Dendritic cell treated with granulocyte-macrophage colony-stimulating factor and Interleukin-4, amounts not matched to agents 40 ng/mL and 50 ng/mL, for 4 days (primary cell): ENCODE measurements at regions not wholly inside any gene's neighbourhood (a gene's known extent, or its start where the extent isn't known, plus 50 kb on each side); places are given as distances from the start of the nearest gene placed in this dataset.

Experiments
- H3K27ac Mint-ChIP-seq: one replicate; pipeline ENCODE4 v1.8.0; 2022; ENCODE audit warnings: mild to moderate bottlenecking, mixed read lengths
- H3K27me3 Mint-ChIP-seq: one replicate; pipeline ENCODE4 v1.8.0; 2022; ENCODE audit warnings: mild to moderate bottlenecking, mixed read lengths
- H3K36me3 Mint-ChIP-seq: one replicate; pipeline ENCODE4 v1.8.0; 2022; ENCODE audit warnings: low read depth, mixed read lengths
- H3K4me1 Mint-ChIP-seq: one replicate; pipeline ENCODE4 v1.8.0; 2022; ENCODE audit warnings: low read depth, mixed read lengths
- H3K4me3 Mint-ChIP-seq: one replicate; pipeline ENCODE4 v1.8.0; 2022; ENCODE audit warnings: mild to moderate bottlenecking, moderate library complexity, mixed read lengths
- H3K9me3 Mint-ChIP-seq: one replicate; pipeline ENCODE4 v1.8.0; 2022; ENCODE audit warnings: mixed read lengths
- intact Hi-C: fragments of 100-400 bp; cut with micrococcal nuclease; formaldehyde crosslinking; loops from one replicate; pipeline ENCODE4 v1.15.0; 2022

DNA sequence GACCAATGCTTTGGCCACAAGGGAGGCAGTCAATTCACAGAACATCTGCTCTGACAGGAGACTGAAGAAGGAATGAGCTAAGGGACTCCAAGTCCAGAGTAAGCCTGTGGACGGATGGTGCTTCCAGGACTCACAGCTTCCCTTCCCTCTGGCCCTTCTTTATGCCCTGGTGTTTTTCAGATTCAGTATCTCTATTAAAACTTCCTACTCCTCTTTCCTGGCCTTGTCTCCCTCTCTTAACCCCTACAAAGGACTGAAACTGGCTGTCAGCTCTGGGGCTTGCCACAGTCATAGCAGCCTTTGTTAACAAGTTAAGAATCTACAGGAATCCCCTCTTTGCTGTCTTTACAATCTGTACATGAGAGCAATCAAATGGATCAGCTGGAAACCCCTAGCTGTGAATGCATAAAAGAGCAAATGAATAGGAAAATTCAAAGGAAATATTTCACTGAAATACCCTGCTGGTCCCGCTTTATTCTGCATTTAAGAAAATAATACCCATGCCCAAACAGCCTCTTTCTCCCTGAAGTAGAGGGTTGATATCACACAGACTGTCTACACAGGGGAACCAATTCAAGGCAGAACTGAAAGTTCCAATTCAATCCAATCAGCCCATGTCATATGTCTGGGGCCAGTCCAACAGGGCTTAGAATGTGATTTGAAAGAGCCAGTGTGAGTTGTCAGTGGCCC, 192.3 kb downstream of the MZT1 start:
- Mint-ChIP-seq H3K4me3 (no peak overlapping the region), H3K9me3 (peaks cover 29% of the 10 kb centered on the region), H3K27ac (no peak overlapping the region), H3K4me1 (no peaks in the 10 kb centered on the region), H3K36me3 (no peaks in the 10 kb centered on the region), H3K27me3 (no peaks in the 10 kb centered on the region)
- intact Hi-C loops: no loop called here

DNA sequence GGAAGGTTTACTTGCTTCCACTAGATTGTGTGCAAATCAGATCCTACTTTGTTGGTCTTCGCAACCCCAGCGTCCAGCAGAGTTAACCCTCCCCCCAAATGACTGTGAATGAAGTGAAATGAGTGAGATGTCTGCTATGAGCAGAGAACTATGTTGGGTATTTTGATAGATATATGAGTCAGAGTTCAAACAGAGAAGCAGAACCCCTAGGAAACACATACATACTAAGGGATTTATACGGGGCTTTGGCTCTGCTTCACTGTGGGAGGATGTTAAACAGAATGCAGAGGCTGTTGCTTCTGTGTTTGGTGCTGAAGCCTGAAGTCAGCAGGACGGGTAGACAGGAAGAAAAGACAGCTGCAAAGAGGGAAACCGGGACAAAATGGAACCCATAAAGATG, 197.0 kb downstream of the MZT1 start:
- no peak overlapping the region for H3K27ac Mint-ChIP-seq
- no peaks in the 10 kb centered on the region for H3K4me1 Mint-ChIP-seq
- H3K27me3 Mint-ChIP-seq: no peaks in the 10 kb centered on the region
- H3K4me3 Mint-ChIP-seq: no peak overlapping the region
- intact Hi-C loops: no loop called here
- peaks cover 29% of the 10 kb centered on the region for H3K9me3 Mint-ChIP-seq
- no peaks in the 10 kb centered on the region for H3K36me3 Mint-ChIP-seq

DNA sequence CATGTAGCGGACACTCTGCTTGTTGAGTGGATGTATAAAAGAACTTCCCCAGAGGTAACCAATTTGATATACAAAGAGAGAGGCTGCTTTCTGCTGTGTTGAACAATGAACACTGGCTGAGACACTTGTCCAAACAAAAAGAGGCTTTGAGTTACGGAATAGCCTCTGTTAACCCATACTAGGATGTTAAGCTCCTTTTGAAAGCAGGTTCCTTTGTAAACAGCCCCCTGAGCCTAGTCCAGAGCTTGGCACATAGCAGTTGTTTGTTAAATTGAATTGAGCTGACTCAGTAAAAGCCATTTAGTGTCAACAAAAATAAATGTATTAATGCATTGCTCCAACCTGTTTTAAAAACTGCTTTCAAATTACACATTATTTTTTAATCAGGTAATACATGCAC, 200.1 kb downstream of the MZT1 start:
- Mint-ChIP-seq H3K27ac (no peak overlapping the region), H3K4me3 (no peak overlapping the region), H3K4me1 (no peaks in the 10 kb centered on the region), H3K9me3 (peaks cover 22% of the 10 kb centered on the region), H3K27me3 (no peaks in the 10 kb centered on the region), H3K36me3 (no peaks in the 10 kb centered on the region)
- intact Hi-C loops: no loop called here

DNA sequence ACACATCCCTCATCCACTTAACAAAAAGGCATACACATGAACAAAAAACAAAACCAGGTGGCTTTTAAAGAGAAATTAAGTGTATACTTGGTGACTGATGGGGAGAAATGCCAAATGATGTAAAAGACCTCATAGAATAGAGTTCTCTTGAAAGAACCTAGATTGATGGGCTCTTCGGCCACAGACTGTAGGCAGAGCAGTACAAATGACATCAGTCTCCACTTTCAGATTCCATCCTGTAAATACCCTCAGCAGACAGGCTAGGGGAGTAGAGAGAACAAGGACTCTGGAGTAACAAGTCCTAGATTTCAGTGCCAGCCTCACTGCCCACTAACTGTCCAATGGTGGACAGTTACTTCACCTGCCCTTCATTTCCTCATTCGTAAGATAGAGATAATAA, 203.8 kb downstream of the MZT1 start:
- H3K27ac Mint-ChIP-seq: no peak overlapping the region
- H3K4me3 Mint-ChIP-seq: no peak overlapping the region
- H3K27me3 Mint-ChIP-seq: no peaks in the 10 kb centered on the region
- intact Hi-C loops: no loop called here
- H3K9me3 Mint-ChIP-seq: no peaks in the 10 kb centered on the region
- no peaks in the 10 kb centered on the region for H3K4me1 Mint-ChIP-seq
- H3K36me3 Mint-ChIP-seq: no peaks in the 10 kb centered on the region

DNA sequence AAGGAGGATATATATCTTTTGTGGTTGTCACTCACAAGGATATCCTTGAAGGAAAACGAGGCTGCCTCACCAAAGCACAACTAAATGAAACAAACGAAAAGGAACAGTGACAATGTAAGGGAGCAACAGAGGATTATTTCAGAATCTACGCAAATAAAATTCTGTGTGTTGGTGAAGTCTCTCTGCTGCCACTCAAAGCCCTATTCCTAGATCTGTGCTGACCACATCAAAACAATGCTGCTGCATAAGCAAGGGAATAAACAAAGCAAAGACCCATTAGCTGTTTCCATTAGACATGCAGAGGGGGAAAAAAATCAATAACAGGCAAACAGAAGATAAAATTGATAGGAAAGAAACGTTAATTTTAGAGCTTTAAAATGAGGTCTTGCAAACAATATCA, 204.4 kb downstream of the MZT1 start:
- Mint-ChIP-seq H3K27ac (no peak overlapping the region), H3K36me3 (no peaks in the 10 kb centered on the region), H3K4me3 (no peak overlapping the region), H3K27me3 (no peaks in the 10 kb centered on the region), H3K4me1 (no peaks in the 10 kb centered on the region), H3K9me3 (no peaks in the 10 kb centered on the region)
- intact Hi-C loops: no loop called here

DNA sequence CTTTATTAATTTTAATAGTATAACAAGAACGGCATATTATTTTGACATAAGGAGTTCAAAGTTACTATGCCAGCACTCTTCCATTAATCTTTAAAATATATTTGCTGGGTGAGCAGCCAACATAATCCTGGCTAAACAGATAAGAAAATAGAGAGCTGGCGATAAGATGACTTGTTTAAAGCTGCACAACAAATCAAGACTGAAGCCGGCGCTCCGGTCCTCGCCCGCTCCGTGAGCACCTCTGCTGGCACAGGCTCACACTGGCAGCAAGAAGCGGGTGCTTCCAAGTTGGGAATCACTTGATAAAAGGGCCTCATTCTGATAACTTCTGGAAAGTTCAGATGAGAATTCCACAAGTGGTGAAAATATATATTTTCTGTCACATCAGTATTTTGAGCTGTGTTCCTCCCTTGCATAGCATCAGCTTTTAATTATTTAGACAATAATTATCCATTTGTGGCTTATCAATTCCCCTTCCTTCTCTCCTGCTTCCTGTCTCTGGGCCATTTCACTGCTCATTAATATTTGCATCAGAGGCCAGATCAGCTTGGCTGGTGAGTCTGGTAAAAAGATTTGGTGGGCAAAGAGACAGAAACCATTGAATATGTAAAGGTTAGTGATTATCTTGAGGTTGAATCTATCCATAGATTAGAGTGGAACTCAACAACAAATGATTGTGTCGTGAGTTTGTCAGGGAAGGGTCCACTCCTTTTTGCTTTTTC, 205.3 kb downstream of the MZT1 start:
- Mint-ChIP-seq H3K4me3 (no peak overlapping the region), H3K4me1 (no peaks in the 10 kb centered on the region), H3K36me3 (no peaks in the 10 kb centered on the region), H3K9me3 (no peaks in the 10 kb centered on the region), H3K27me3 (no peaks in the 10 kb centered on the region), H3K27ac (no peak overlapping the region)
- intact Hi-C loops: no loop called here

DNA sequence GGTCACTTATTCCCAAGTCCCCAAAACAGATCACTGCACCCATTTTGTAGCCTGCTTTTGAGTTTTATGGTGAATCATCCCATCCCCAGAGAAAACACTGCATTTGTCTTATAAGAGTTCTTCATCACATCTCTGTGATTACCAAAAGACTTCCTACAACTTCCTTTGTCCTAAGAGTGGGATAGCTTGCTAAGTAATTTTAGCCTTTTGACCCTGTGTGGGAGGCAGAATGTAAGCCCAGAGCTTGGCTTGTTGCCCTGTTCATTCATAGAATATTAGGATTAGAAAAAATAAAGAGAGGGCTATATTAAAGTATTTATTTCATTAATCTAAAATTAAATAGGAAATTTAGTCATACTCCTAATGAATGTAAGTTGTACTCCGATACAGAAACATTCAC, 213.3 kb downstream of the MZT1 start:
- H3K4me3 Mint-ChIP-seq: no peak overlapping the region
- H3K36me3 Mint-ChIP-seq: no peaks in the 10 kb centered on the region
- H3K27ac Mint-ChIP-seq: no peak overlapping the region
- H3K4me1 Mint-ChIP-seq: no peaks in the 10 kb centered on the region
- no peaks in the 10 kb centered on the region for H3K9me3 Mint-ChIP-seq
- intact Hi-C loops: no loop called here
- no peaks in the 10 kb centered on the region for H3K27me3 Mint-ChIP-seq

DNA sequence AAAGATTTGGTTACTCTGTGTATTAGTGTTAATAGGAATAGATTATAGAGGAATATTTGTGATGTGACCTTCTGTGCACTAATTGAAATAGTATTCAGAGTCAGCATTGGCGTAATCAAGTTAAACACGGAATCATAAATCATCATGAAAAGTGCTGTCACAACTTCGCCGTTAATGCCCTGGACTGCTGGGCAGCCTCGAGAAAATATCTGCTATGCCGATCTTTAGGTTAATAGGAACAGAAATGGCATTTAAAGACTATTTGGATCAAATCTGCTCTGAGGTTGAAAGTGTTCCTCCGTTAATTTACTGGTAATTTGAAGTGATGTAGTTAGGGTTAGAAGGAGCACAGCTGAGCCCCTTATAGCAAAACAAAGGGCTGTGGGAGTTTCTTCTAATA, 219.0 kb downstream of the MZT1 start:
- Mint-ChIP-seq H3K4me1 (no peaks in the 10 kb centered on the region), H3K36me3 (no peaks in the 10 kb centered on the region), H3K4me3 (no peak overlapping the region), H3K9me3 (no peaks in the 10 kb centered on the region), H3K27me3 (no peaks in the 10 kb centered on the region), H3K27ac (no peak overlapping the region)
- intact Hi-C loops: no loop called here

DNA sequence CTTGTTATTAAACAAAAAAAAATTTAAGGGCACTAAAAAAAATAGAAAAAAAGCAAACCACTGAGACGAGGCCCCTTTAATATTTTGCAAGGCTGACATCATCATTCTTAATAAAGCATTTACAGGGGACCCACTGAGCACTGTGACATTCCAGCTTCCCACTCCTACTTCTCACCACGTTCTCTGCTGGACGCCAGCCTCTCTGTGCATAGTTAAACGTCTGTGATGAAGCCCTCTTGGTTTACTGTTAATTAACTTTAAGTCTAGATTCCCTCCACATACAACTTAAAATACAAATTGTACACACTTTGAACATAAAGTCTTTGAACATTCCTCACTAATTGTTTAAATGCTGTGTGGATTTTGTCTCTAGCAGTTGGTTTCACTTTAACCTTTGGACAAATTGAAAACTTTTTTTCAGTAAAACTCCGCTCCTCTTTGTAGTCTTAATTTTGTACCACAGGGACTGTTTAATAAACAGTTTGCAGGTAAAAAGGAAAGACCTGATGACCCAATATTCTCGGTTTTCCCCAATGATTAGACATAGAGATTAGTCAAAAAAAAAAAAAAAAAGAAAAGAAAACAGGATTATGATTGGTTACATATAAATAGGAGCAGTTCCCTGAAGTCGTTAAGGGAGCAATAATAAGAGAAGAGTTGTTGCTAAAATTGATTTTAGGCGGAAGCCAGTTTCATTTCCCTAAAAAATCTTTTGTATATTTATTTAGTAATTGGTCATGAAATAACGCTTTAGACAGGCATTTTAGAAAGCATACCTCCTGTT, 219.8 kb downstream of the MZT1 start:
- no peaks in the 10 kb centered on the region for H3K36me3 Mint-ChIP-seq
- no peak overlapping the region for H3K27ac Mint-ChIP-seq
- no peaks in the 10 kb centered on the region for H3K27me3 Mint-ChIP-seq
- intact Hi-C loops: no loop called here
- no peak overlapping the region for H3K4me3 Mint-ChIP-seq
- H3K4me1 Mint-ChIP-seq: no peaks in the 10 kb centered on the region
- no peaks in the 10 kb centered on the region for H3K9me3 Mint-ChIP-seq

DNA sequence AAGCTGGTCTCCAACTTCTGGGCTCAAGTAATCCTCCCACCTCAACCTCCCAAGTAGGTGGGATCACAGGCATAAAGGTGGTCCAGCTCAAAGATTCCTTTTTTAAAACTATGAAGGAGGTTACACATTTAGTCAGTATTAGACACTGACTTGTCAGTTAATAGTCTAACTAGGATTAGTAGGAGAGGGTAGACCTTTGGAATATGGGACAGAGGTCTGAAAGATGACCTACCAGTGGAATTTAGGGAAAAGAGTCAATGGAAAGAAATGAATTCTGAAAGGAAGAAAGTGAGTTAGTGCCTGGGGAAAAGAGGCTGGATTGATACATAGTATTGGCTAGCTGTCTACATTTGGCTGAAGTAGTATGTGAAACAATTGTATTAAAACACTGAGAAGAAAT, 220.7 kb downstream of the MZT1 start:
- no peaks in the 10 kb centered on the region for H3K36me3 Mint-ChIP-seq
- H3K9me3 Mint-ChIP-seq: no peaks in the 10 kb centered on the region
- H3K27ac Mint-ChIP-seq: no peak overlapping the region
- no peaks in the 10 kb centered on the region for H3K27me3 Mint-ChIP-seq
- no peak overlapping the region for H3K4me3 Mint-ChIP-seq
- intact Hi-C loops: no loop called here
- H3K4me1 Mint-ChIP-seq: no peaks in the 10 kb centered on the region

DNA sequence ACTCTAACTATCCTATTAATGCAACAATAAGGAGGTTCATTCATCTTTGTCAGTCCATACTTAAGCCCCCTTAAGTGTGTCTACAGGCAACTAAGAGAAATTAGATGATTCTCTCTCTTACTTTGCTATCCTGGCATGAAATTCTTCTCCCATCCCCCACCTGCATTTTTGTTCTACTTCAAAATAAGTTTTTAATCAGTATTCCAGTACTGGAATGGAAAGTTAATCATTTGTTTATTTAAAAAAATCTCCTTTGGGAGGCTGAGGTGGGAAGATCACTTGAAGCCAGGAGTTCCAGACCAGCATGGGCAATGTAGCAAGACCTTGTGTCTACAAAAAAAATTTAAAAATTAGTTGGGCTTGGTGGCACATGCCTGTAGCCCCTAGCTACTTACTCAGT, 222.1 kb downstream of the MZT1 start:
- intact Hi-C loops: no loop called here
- H3K9me3 Mint-ChIP-seq: no peaks in the 10 kb centered on the region
- H3K36me3 Mint-ChIP-seq: no peaks in the 10 kb centered on the region
- H3K27ac Mint-ChIP-seq: no peak overlapping the region
- no peaks in the 10 kb centered on the region for H3K27me3 Mint-ChIP-seq
- no peak overlapping the region for H3K4me3 Mint-ChIP-seq
- no peaks in the 10 kb centered on the region for H3K4me1 Mint-ChIP-seq

DNA sequence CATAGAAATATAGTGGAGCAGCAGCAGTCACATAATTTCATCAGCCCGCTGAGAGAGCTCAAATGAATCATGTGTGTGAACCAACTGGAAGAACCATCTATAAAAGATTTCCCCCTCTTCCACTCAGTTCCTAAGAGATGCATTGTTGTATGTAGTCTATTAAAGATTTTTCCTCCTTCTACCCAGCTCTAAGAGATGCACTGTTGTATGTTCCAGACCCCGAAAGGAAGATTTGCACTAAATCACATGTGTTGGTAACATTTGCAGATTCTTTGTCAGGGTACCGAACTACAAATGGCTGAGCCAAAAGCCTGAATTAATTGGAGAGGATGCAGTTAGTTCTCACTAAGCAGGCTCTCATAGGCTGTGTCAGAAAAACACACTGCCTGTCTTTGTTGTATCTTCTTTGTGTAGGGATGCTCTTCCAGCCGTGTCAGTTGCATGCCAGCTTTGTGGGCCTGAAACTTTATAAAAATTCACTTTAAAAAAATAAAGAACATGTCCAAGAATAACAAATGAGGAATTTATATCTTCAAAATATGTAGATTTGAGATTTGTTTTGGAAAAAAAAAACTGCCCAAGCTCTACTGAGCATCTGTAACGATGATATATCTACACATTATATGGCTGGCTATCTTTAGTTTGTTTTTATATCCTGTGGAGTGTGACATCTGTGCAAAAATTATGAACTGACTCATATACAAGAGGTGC, 223.1 kb downstream of the MZT1 start:
- H3K4me3 Mint-ChIP-seq: no peak overlapping the region
- H3K9me3 Mint-ChIP-seq: no peaks in the 10 kb centered on the region
- no peaks in the 10 kb centered on the region for H3K4me1 Mint-ChIP-seq
- H3K36me3 Mint-ChIP-seq: no peaks in the 10 kb centered on the region
- no peaks in the 10 kb centered on the region for H3K27me3 Mint-ChIP-seq
- H3K27ac Mint-ChIP-seq: no peak overlapping the region
- intact Hi-C loops: no loop called here

DNA sequence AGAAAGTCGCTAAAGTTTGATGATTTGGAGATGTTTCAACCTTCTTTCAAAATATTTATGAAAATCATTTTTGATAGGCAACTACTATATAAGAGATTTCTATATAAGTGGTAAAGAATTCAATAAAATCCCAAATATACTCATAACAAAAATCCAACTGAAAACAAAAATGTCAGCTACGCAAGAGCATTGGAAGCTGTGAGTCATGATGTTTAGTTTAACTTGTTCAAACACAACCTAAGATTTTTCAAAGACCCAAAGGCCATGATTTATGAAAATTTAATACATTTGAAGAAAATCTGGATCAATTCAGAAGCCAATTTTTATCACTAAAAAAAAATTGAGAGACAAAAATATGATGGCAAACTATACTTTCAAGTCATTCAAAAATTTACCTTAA, 226.6 kb downstream of the MZT1 start:
- no peaks in the 10 kb centered on the region for H3K27me3 Mint-ChIP-seq
- no peaks in the 10 kb centered on the region for H3K9me3 Mint-ChIP-seq
- H3K27ac Mint-ChIP-seq: no peak overlapping the region
- H3K36me3 Mint-ChIP-seq: no peaks in the 10 kb centered on the region
- intact Hi-C loops: no loop called here
- H3K4me3 Mint-ChIP-seq: no peak overlapping the region
- no peaks in the 10 kb centered on the region for H3K4me1 Mint-ChIP-seq

DNA sequence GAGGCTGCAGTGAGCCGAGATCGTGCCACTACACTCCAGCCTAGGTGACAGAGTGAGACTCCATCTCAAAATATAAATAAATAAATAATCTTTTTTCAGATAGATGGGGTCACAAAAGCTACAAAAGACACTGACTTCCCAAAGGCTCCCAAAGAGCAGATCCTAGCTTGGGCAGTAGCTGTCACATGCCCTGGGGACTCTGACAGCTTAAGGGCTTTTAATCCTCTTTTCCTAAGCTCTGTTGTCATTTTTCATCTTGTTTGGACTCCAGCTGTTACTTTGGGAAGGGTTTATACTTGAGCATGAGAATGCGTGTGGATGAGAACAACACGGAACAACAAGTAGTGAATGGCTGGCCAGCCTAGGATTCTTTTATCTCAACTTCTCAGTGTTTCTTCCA, 231.7 kb downstream of the MZT1 start:
- Mint-ChIP-seq H3K36me3 (no peaks in the 10 kb centered on the region), H3K4me3 (no peak overlapping the region), H3K9me3 (peaks cover 4% of the 10 kb centered on the region), H3K27me3 (no peaks in the 10 kb centered on the region), H3K4me1 (no peaks in the 10 kb centered on the region), H3K27ac (no peak overlapping the region)
- intact Hi-C loops: no loop called here
